Large intestine (tissue), 3 donors: ENCODE measurements at regions not wholly inside any gene's neighbourhood (a gene's known extent, or its start where the extent isn't known, plus 50 kb on each side); places are given as distances from the start of the nearest gene placed in this dataset.
"Not testable (repeated sequence)": the region's sequence is repeated elsewhere in the genome, so short reads cannot be mapped to it uniquely, and the experiment has no call there.

ENCODE experiments used
- DNase-seq, 2 donors: peaks; one replicate each; pipeline versions ENCODE4 v3.0.0 to v3.0.0-alpha.2; 2013
- H3K27ac ChIP-seq: one replicate; pipeline ENCODE4 v1.5.1; 2013; ENCODE audit warnings: low read length
- H3K27me3 ChIP-seq: 2 replicates; pipeline ENCODE4 v1.6.1; 2013; ENCODE audit warnings: low read length; ENCODE audit not compliant: control insufficient read depth, insufficient read depth
- H3K36me3 ChIP-seq: 2 replicates; pipeline ENCODE4 v1.6.1; 2013; ENCODE audit warnings: low read length; ENCODE audit not compliant: control insufficient read depth, insufficient read depth
- H3K4me1 ChIP-seq: one replicate; pipeline ENCODE4 v1.6.1; 2013; ENCODE audit warnings: low read length; ENCODE audit not compliant: control insufficient read depth, insufficient read depth
- H3K4me3 ChIP-seq: one replicate; pipeline ENCODE4 v1.5.1; 2013; ENCODE audit warnings: low read length
- H3K9me3 ChIP-seq: one replicate; pipeline ENCODE4 v1.6.1; 2013; ENCODE audit warnings: mild to moderate bottlenecking, low read depth, low read length, moderate library complexity; ENCODE audit not compliant: control insufficient read depth
- WGBS: methylation state at CpG from one replicate; pipeline ENCODE4 v1.1.5; 2013; ENCODE audit warnings: low lambda C conversion rate; ENCODE audit not compliant: insufficient coverage; 5-methylcytosine and 5-hydroxymethylcytosine counted together

- WGBS = no CpG with 5 or more reads among the region's 2 CpGs
- H3K27ac ChIP-seq = no peak overlapping the region
- H3K4me3 ChIP-seq = no peak overlapping the region
- DNase-seq = no peak
- H3K9me3 ChIP-seq = no peaks in the 10 kb centered on the region
- H3K4me1 ChIP-seq = no peaks in the 10 kb centered on the region
- no peaks in the 10 kb centered on the region for H3K36me3 ChIP-seq
- no peaks in the 10 kb centered on the region for H3K27me3 ChIP-seq
These were observed 397.6 kb downstream of the EDEM1 start for GRCh38 chr3:5585085-5585484.

GRCh38 chr3:5606884-5607472 is 419.5 kb downstream of the EDEM1 start:
- H3K9me3 ChIP-seq = no peaks in the 10 kb centered on the region
- no peak overlapping the region for H3K4me3 ChIP-seq
- WGBS = no CpG with 5 or more reads among the region's 1 CpG
- H3K4me1 ChIP-seq = no peaks in the 10 kb centered on the region
- H3K27me3 ChIP-seq = no peaks in the 10 kb centered on the region
- DNase-seq = no peak
- no peak overlapping the region for H3K27ac ChIP-seq
- no peaks in the 10 kb centered on the region for H3K36me3 ChIP-seq

DNA sequence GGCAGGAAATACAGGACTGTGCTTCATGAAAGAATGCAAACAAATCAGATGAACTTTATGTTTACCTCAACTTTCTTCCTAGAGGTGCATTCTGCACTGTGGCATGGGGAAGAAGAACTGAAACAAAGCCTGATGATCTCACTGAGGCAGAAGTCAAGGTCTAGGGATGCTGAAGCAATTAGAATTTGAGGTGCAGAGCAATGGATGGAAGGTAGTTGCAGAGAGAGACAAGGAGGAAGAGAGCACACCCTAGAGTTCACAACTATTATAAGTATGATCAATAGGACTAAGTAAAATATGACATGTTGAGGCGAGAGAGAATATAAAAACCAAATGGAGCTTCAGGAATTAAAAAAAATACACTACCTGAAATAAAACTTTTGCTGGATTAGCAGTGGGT is 420.1 kb downstream of the EDEM1 start:
- WGBS = 71% methylated on average over 1 of the region's 1 CpG
- Histone ChIP-seq H3K4me1 (no peaks in the 10 kb centered on the region), H3K27ac (no peak overlapping the region), H3K9me3 (no peaks in the 10 kb centered on the region), H3K27me3 (no peaks in the 10 kb centered on the region), H3K36me3 (no peaks in the 10 kb centered on the region), H3K4me3 (no peak overlapping the region)
- DNase-seq = no peak

DNA sequence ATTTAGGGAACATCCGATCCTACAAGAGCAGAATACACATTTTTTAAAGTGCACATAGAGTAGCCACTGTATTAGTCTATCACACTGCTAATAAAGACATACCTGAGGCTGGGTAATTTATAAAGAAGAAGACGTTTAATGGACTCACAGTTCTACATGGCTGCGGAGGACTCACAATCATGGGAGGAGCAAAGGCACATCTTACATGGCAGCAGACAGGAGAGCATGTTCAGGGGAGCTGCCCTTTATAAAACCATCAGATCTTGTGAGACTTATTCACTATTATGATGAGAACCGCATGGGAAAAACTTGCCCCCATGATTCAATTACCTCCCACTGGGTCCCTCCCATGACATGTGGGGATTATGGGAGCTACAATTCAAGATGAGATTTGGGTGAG is 421.5 kb downstream of the EDEM1 start:
- not testable (repeated sequence) for H3K4me1 ChIP-seq, H3K9me3 ChIP-seq, H3K27ac ChIP-seq, H3K27me3 ChIP-seq, DNase-seq, H3K4me3 ChIP-seq, H3K36me3 ChIP-seq
- WGBS = no CpG with 5 or more reads among the region's 4 CpGs

GRCh38 chr3:5613599-5613998 is 426.1 kb downstream of the EDEM1 start:
- H3K36me3 ChIP-seq = no peaks in the 10 kb centered on the region

GRCh38 chr3:5616873-5617272 is 429.4 kb downstream of the EDEM1 start:
- no peaks in the 10 kb centered on the region for H3K36me3 ChIP-seq
- no peaks in the 10 kb centered on the region for H3K4me1 ChIP-seq
- no peaks in the 10 kb centered on the region for H3K9me3 ChIP-seq
- WGBS = 40% methylated on average over 1 of the region's 4 CpGs
- no peak overlapping the region for H3K4me3 ChIP-seq
- no peaks in the 10 kb centered on the region for H3K27me3 ChIP-seq
- DNase-seq = no peak
- H3K27ac ChIP-seq = no peak overlapping the region

More at GRCh38 chr3:5613599-5613998, 426.1 kb downstream of the EDEM1 start:
- no peak for DNase-seq
- no peaks in the 10 kb centered on the region for H3K4me1 ChIP-seq
- H3K27ac ChIP-seq = no peak overlapping the region
- no peaks in the 10 kb centered on the region for H3K9me3 ChIP-seq
- no peaks in the 10 kb centered on the region for H3K27me3 ChIP-seq
- WGBS = 63% methylated on average over 1 of the region's 3 CpGs
- no peak overlapping the region for H3K4me3 ChIP-seq

DNA sequence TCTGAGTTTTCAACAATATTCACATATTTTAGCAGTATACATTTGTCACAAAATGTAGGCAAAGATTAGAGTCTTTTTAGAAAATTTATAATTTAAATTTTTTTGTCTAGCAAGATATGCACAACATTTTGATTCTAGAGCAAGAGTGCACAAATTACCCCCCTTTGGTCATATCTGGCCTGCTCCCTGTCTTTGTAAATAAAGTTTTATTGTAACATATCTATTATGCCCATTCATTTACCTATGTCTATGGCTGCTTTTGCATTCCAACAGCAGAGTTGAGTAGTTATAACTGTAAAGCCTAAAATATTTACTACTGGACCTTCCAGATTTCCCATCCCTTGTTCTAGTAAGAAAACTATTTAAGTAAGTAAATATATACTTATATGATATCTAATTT is 430.7 kb downstream of the EDEM1 start:
- Histone ChIP-seq H3K9me3 (no peaks in the 10 kb centered on the region), H3K36me3 (no peaks in the 10 kb centered on the region), H3K4me1 (no peaks in the 10 kb centered on the region), H3K4me3 (no peak overlapping the region), H3K27me3 (no peaks in the 10 kb centered on the region), H3K27ac (no peak overlapping the region)
- no peak for DNase-seq

GRCh38 chr3:5630406-5630805 is 442.9 kb downstream of the EDEM1 start:
- H3K27me3 ChIP-seq = no peaks in the 10 kb centered on the region
- H3K4me3 ChIP-seq = no peak overlapping the region
- 72% methylated on average over 2 of the region's 3 CpGs for WGBS
- H3K4me1 ChIP-seq = no peaks in the 10 kb centered on the region
- DNase-seq = no peak
- no peaks in the 10 kb centered on the region for H3K36me3 ChIP-seq
- no peak overlapping the region for H3K27ac ChIP-seq
- no peaks in the 10 kb centered on the region for H3K9me3 ChIP-seq

- no CpG with 5 or more reads among the region's 10 CpGs for WGBS
- H3K4me1 ChIP-seq = no peaks in the 10 kb centered on the region
- no peak for DNase-seq
These were observed 446.5 kb downstream of the EDEM1 start for GRCh38 chr3:5633960-5634359.

DNA sequence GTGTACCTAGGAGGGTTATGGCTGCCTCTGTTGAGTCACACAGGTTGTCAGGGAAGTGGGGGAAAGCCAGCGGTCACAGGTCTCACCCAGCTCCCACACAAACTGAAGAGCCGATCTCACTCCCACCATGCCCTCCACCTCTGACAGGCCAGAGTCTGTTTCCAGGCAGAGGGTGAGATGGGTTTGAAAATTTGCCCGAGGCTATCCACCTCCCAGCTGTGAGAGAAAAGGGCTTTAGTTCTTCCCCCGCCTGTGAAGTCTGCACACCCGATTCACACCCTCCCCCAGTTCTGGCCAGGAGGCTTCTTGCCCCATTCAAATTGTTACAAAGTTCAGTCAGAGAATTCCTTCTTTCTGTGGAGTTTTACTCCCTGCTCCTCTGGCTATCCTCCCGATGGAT is 446.9 kb downstream of the EDEM1 start:
- Histone ChIP-seq H3K27me3 (no peaks in the 10 kb centered on the region), H3K4me3 (no peak overlapping the region), H3K4me1 (no peaks in the 10 kb centered on the region), H3K9me3 (no peaks in the 10 kb centered on the region), H3K36me3 (no peaks in the 10 kb centered on the region), H3K27ac (no peak overlapping the region)
- no peak for DNase-seq
- WGBS = no CpG with 5 or more reads among the region's 6 CpGs

More at GRCh38 chr3:5633960-5634359, 446.5 kb downstream of the EDEM1 start:
- Histone ChIP-seq H3K9me3 (no peaks in the 10 kb centered on the region), H3K4me3 (no peak overlapping the region), H3K27ac (no peak overlapping the region), H3K27me3 (no peaks in the 10 kb centered on the region), H3K36me3 (no peaks in the 10 kb centered on the region)

- H3K27me3 ChIP-seq = no peaks in the 10 kb centered on the region
- no peaks in the 10 kb centered on the region for H3K36me3 ChIP-seq
- WGBS = no CpG with 5 or more reads among the region's 2 CpGs
- no peak overlapping the region for H3K27ac ChIP-seq
- DNase-seq = no peak
- H3K4me1 ChIP-seq = no peaks in the 10 kb centered on the region
- no peak overlapping the region for H3K4me3 ChIP-seq
- H3K9me3 ChIP-seq = no peaks in the 10 kb centered on the region
These were observed 448.2 kb downstream of the EDEM1 start for GRCh38 chr3:5635746-5636145.
